ENCODE measurements at regions not wholly inside any gene's neighbourhood (a gene's known extent, or its start where the extent isn't known, plus 50 kb on each side); places are given as distances from the start of the nearest gene placed in this dataset.
"Not testable (repeated sequence)": the region's sequence is repeated elsewhere in the genome, so short reads cannot be mapped to it uniquely, and the experiment has no call there.

- Mint-ChIP-seq H3K4me3 (no peak overlapping the region), H3K9me3 (no peaks in the 10 kb centered on the region), H3K27ac (no peak overlapping the region), H3K4me1 (ENCODE audit: low read depth) (no peaks in the 10 kb centered on the region), H3K36me3 (ENCODE audit: low read depth) (no peaks in the 10 kb centered on the region), H3K27me3 (no peaks in the 10 kb centered on the region)
- no peak for DNase-seq
Measured at GRCh38 chr6:147951726-147952125, 390.9 kb upstream of the SASH1 start.

GRCh38 chr6:147954938-147955337 lies 387.7 kb upstream of the SASH1 start:
- no peak overlapping the region for H3K4me3 Mint-ChIP-seq
- no peak for DNase-seq
- H3K27me3 Mint-ChIP-seq: no peaks in the 10 kb centered on the region
- no peaks in the 10 kb centered on the region for H3K36me3 Mint-ChIP-seq (ENCODE audit: low read depth)
- no peak overlapping the region for H3K27ac Mint-ChIP-seq
- no peaks in the 10 kb centered on the region for H3K4me1 Mint-ChIP-seq (ENCODE audit: low read depth)
- no peaks in the 10 kb centered on the region for H3K9me3 Mint-ChIP-seq

GRCh38 chr6:147958683-147959082 lies 384.0 kb upstream of the SASH1 start:
- no peak overlapping the region for H3K4me3 Mint-ChIP-seq

GRCh38 chr6:147961481-147962141 lies 381.0 kb upstream of the SASH1 start:
- Mint-ChIP-seq H3K4me1 (ENCODE audit: low read depth) (no peaks in the 10 kb centered on the region), H3K4me3 (no peak overlapping the region), H3K27me3 (no peaks in the 10 kb centered on the region), H3K27ac (no peak overlapping the region), H3K36me3 (ENCODE audit: low read depth) (no peaks in the 10 kb centered on the region), H3K9me3 (no peaks in the 10 kb centered on the region)
- no peak for DNase-seq

More at GRCh38 chr6:147958683-147959082, 384.0 kb upstream of the SASH1 start:
- Mint-ChIP-seq H3K27ac (no peak overlapping the region), H3K4me1 (ENCODE audit: low read depth) (no peaks in the 10 kb centered on the region), H3K27me3 (no peaks in the 10 kb centered on the region), H3K9me3 (no peaks in the 10 kb centered on the region), H3K36me3 (ENCODE audit: low read depth) (no peaks in the 10 kb centered on the region)
- no peak for DNase-seq

- not testable (repeated sequence) for H3K4me1 Mint-ChIP-seq (ENCODE audit: low read depth); H3K27ac Mint-ChIP-seq; H3K9me3 Mint-ChIP-seq; H3K36me3 Mint-ChIP-seq (ENCODE audit: low read depth); DNase-seq; H3K4me3 Mint-ChIP-seq; H3K27me3 Mint-ChIP-seq
Measured at GRCh38 chr6:147965448-147965847, 377.2 kb upstream of the SASH1 start.

GRCh38 chr6:147970970-147971369 lies 371.7 kb upstream of the SASH1 start:
- no peaks in the 10 kb centered on the region for H3K27me3 Mint-ChIP-seq
- H3K4me1 Mint-ChIP-seq (ENCODE audit: low read depth): no peaks in the 10 kb centered on the region
- H3K36me3 Mint-ChIP-seq (ENCODE audit: low read depth): no peaks in the 10 kb centered on the region
- DNase-seq: no peak
- H3K4me3 Mint-ChIP-seq: no peak overlapping the region
- H3K9me3 Mint-ChIP-seq: no peaks in the 10 kb centered on the region
- no peak overlapping the region for H3K27ac Mint-ChIP-seq

- Mint-ChIP-seq H3K4me3 (no peak overlapping the region), H3K27me3 (no peaks in the 10 kb centered on the region), H3K9me3 (no peaks in the 10 kb centered on the region), H3K36me3 (ENCODE audit: low read depth) (no peaks in the 10 kb centered on the region), H3K27ac (no peak overlapping the region), H3K4me1 (ENCODE audit: low read depth) (no peaks in the 10 kb centered on the region)
- DNase-seq: no peak
Measured at GRCh38 chr6:147972448-147972847, 370.2 kb upstream of the SASH1 start.

GRCh38 chr6:147973806-147974205 lies 368.8 kb upstream of the SASH1 start:
- H3K9me3 Mint-ChIP-seq: no peaks in the 10 kb centered on the region
- H3K27me3 Mint-ChIP-seq: no peaks in the 10 kb centered on the region
- H3K4me3 Mint-ChIP-seq: no peak overlapping the region
- DNase-seq: no peak
- H3K27ac Mint-ChIP-seq: no peak overlapping the region
- no peaks in the 10 kb centered on the region for H3K4me1 Mint-ChIP-seq (ENCODE audit: low read depth)
- no peaks in the 10 kb centered on the region for H3K36me3 Mint-ChIP-seq (ENCODE audit: low read depth)

GRCh38 chr6:147974376-147974775 lies 368.3 kb upstream of the SASH1 start:
- no peaks in the 10 kb centered on the region for H3K4me1 Mint-ChIP-seq (ENCODE audit: low read depth)
- no peak overlapping the region for H3K27ac Mint-ChIP-seq
- no peaks in the 10 kb centered on the region for H3K36me3 Mint-ChIP-seq (ENCODE audit: low read depth)
- H3K4me3 Mint-ChIP-seq: no peak overlapping the region
- H3K27me3 Mint-ChIP-seq: no peaks in the 10 kb centered on the region
- no peaks in the 10 kb centered on the region for H3K9me3 Mint-ChIP-seq
- no peak for DNase-seq

GRCh38 chr6:147977851-147978465 lies 364.7 kb upstream of the SASH1 start:
- no peak overlapping the region for H3K4me3 Mint-ChIP-seq
- no peaks in the 10 kb centered on the region for H3K36me3 Mint-ChIP-seq (ENCODE audit: low read depth)
- DNase-seq: no peak
- H3K27ac Mint-ChIP-seq: no peak overlapping the region
- no peaks in the 10 kb centered on the region for H3K4me1 Mint-ChIP-seq (ENCODE audit: low read depth)
- no peaks in the 10 kb centered on the region for H3K9me3 Mint-ChIP-seq
- no peaks in the 10 kb centered on the region for H3K27me3 Mint-ChIP-seq

- Mint-ChIP-seq H3K9me3 (no peaks in the 10 kb centered on the region), H3K27me3 (no peaks in the 10 kb centered on the region), H3K4me3 (no peak overlapping the region), H3K36me3 (ENCODE audit: low read depth) (no peaks in the 10 kb centered on the region), H3K4me1 (ENCODE audit: low read depth) (no peaks in the 10 kb centered on the region), H3K27ac (no peak overlapping the region)
- no peak for DNase-seq
Measured at GRCh38 chr6:147979966-147980365, 362.7 kb upstream of the SASH1 start.

GRCh38 chr6:147983581-147984366 lies 358.9 kb upstream of the SASH1 start:
- Mint-ChIP-seq H3K27ac (no peak overlapping the region), H3K4me3 (no peak overlapping the region), H3K27me3 (no peaks in the 10 kb centered on the region), H3K4me1 (ENCODE audit: low read depth) (no peaks in the 10 kb centered on the region), H3K36me3 (ENCODE audit: low read depth) (no peaks in the 10 kb centered on the region), H3K9me3 (no peaks in the 10 kb centered on the region)
- DNase-seq: no peak

- H3K9me3 Mint-ChIP-seq: peaks cover 2% of the 10 kb centered on the region
- H3K36me3 Mint-ChIP-seq (ENCODE audit: low read depth): no peaks in the 10 kb centered on the region
- no peak for DNase-seq
- no peak overlapping the region for H3K4me3 Mint-ChIP-seq
- no peaks in the 10 kb centered on the region for H3K4me1 Mint-ChIP-seq (ENCODE audit: low read depth)
- no peaks in the 10 kb centered on the region for H3K27me3 Mint-ChIP-seq
- no peak overlapping the region for H3K27ac Mint-ChIP-seq
Measured at GRCh38 chr6:147986846-147987245, 355.8 kb upstream of the SASH1 start.

GRCh38 chr6:147990159-147990558 lies 352.5 kb upstream of the SASH1 start:
- DNase-seq: no peak
- H3K27me3 Mint-ChIP-seq: no peaks in the 10 kb centered on the region
- no peaks in the 10 kb centered on the region for H3K4me1 Mint-ChIP-seq (ENCODE audit: low read depth)
- H3K9me3 Mint-ChIP-seq: peaks cover 2% of the 10 kb centered on the region
- no peaks in the 10 kb centered on the region for H3K36me3 Mint-ChIP-seq (ENCODE audit: low read depth)
- H3K4me3 Mint-ChIP-seq: no peak overlapping the region
- no peak overlapping the region for H3K27ac Mint-ChIP-seq

GRCh38 chr6:147991961-147992360 lies 350.7 kb upstream of the SASH1 start:
- Mint-ChIP-seq H3K9me3 (peaks cover 2% of the 10 kb centered on the region), H3K27me3 (no peaks in the 10 kb centered on the region)

More at GRCh38 chr6:147991961-147992360, 350.7 kb upstream of the SASH1 start:
- DNase-seq: no peak
- H3K27ac Mint-ChIP-seq: no peak overlapping the region
- no peaks in the 10 kb centered on the region for H3K4me1 Mint-ChIP-seq (ENCODE audit: low read depth)
- no peak overlapping the region for H3K4me3 Mint-ChIP-seq
- no peaks in the 10 kb centered on the region for H3K36me3 Mint-ChIP-seq (ENCODE audit: low read depth)
